ENCODE measurements at regions not wholly inside any gene's neighbourhood (a gene's known extent, or its start where the extent isn't known, plus 50 kb on each side); places are given as distances from the start of the nearest gene placed in this dataset.

GRCh38 chr9:78590068-78590467 is 293.1 kb downstream of the PSAT1 start:
- H3K4me3 ChIP-seq (ENCODE audit: low read depth, low read length), result no peak overlapping the region
- no peak for TF ChIP-seq CTCF (IDR thresholded peaks at IDR 0.05; ENCODE audit: low read depth, low read length)

- no peak for TF ChIP-seq CTCF (IDR thresholded peaks at IDR 0.05; ENCODE audit: low read depth, low read length)
Observed at GRCh38 chr9:78592811-78593210, 295.9 kb downstream of the PSAT1 start.

DNA sequence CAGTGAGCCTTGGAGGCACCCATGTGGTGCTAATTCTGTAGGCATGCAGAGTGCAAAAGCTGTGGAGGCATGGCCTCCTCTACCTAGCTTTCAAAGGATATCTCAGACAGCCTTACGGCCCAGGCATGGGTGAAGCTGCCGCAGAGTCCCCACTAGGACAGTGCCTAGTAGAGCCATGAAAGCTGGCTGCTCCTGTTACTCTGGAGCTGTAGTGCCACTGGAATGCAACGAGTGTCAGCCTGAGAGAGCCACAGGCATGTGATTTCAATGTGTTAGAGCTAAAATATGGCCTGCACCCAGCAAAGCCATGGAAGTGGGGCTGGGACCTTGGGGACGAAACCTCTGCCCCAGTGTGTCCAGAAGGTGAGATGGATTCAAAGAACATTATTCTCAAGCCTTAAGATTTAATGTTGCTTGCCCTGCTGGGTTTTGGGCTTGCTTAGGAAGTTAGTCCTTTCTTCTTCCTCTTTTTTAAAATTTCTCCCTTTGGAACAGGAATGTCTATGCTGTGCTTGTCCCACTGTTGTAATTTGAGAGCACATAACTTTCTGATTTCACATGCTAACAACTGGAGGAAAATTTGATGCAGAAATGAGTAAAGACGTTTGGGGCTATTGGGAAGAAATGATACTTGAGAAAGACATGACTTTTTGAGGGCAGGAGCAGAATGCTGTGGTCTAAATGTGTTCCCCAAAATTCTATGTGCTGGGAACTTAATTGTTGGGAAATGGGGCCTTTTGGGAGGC is 298.4 kb downstream of the PSAT1 start:
- H3K4me3 ChIP-seq (ENCODE audit: low read depth, low read length), result no peak overlapping the region
- TF ChIP-seq CTCF (IDR thresholded peaks at IDR 0.05; ENCODE audit: low read depth, low read length), result no peak

More at GRCh38 chr9:78592811-78593210, 295.9 kb downstream of the PSAT1 start:
- no peak overlapping the region for H3K4me3 ChIP-seq (ENCODE audit: low read depth, low read length)

DNA sequence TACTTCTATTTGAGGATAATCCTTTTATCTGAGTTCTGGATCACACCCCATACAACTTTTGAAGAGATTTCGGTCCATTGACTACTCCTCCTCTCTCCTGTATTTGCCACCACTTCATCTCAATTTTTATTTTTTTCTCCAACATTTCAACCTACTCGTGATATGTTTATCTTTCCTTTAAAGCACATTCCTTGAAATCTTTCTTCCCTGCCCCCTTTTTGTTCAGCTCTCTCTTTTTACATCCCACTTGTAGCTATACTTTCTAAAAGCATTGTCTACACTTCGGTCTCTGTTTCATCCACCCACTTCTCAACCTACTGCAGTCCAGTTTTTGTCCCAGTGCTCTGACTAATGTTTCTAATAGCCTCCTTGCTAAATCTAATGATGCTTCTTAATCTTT is 299.4 kb downstream of the PSAT1 start:
- H3K4me3 ChIP-seq (ENCODE audit: low read depth, low read length), result no peak overlapping the region
- no peak for TF ChIP-seq CTCF (IDR thresholded peaks at IDR 0.05; ENCODE audit: low read depth, low read length)

DNA sequence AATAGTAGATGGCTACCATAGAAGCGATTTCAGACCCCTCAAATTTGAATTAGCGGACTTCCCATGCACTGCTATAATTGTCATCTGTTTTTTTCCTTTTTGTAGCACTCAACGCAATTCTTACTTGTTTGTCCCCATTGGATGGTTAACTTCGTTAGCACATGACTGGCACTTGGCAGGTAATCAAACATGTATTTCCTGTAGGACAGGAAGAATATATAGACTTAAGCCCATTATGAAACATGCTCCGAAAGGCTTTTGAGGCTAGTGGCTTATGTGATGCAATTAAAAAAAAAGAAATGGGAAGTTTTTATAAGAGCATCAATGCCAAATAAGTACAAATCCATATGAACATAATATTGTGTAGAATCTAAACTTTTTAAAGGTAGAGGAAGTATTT is 301.2 kb downstream of the PSAT1 start:
- TF ChIP-seq CTCF (IDR thresholded peaks at IDR 0.05; ENCODE audit: low read depth, low read length), result no peak
- H3K4me3 ChIP-seq (ENCODE audit: low read depth, low read length), result no peak overlapping the region

DNA sequence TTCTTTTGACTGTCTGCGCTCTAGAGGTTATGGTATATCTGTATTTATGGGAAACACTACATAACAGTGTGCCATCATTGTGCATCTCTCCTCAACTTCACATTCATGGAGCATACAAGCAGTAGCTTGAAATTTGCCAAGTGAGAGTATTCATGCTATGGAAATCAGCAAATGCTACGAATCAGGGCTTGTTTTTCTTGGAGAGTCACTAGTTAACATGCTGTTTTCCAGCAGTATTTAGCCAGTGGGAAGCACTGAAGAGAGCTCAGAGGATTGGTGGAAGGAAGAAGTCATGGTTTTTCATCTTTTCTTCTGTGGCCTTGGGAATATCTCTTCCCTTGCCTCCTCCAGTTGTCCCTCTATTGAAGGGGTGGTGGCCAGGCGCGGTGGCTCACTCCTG is 303.0 kb downstream of the PSAT1 start:
- H3K4me3 ChIP-seq (ENCODE audit: low read depth, low read length), result no peak overlapping the region
- TF ChIP-seq CTCF (IDR thresholded peaks at IDR 0.05; ENCODE audit: low read depth, low read length), result no peak

GRCh38 chr9:78601957-78602565 is 305.1 kb downstream of the PSAT1 start:
- peak; percentile 80 for TF ChIP-seq CTCF (IDR thresholded peaks at IDR 0.05; ENCODE audit: low read depth, low read length)
- no peak overlapping the region for H3K4me3 ChIP-seq (ENCODE audit: low read depth, low read length)
